Neuronal stem cell (in vitro differentiated cells): ENCODE measurements at regions not wholly inside any gene's neighbourhood (a gene's known extent, or its start where the extent isn't known, plus 50 kb on each side); places are given as distances from the start of the nearest gene placed in this dataset.

Experiments used
- DNase-seq: peaks from one replicate; pipeline ENCODE4 v3.0.0-alpha.2; 2013; ENCODE audit warnings: low spot score
- H2AFZ ChIP-seq: one replicate; pipeline ENCODE4 v1.6.1; 2013; ENCODE audit warnings: mild to moderate bottlenecking, low read length, inconsistent platforms
- H2AK5ac ChIP-seq: 2 replicates; pipeline ENCODE4 v1.6.1; 2013; ENCODE audit warnings: low read depth, mild to moderate bottlenecking, inconsistent platforms, low read length, moderate library complexity, mixed read lengths
- H2BK120ac ChIP-seq: 2 replicates; pipeline ENCODE4 v1.6.1; 2013; ENCODE audit warnings: low read depth, mild to moderate bottlenecking, inconsistent platforms, low read length, moderate library complexity, mixed read lengths
- H2BK12ac ChIP-seq: one replicate; pipeline ENCODE4 v1.6.1; 2013; ENCODE audit warnings: low read length, inconsistent platforms
- H2BK15ac ChIP-seq: 2 replicates; pipeline ENCODE4 v1.6.1; 2013; ENCODE audit warnings: mild to moderate bottlenecking, low read length, inconsistent platforms, mixed read lengths
- H2BK5ac ChIP-seq: one replicate; pipeline ENCODE4 v1.6.1; 2013; ENCODE audit warnings: inconsistent platforms, mild to moderate bottlenecking, low read length, moderate library complexity
- H3K14ac ChIP-seq: one replicate; pipeline ENCODE4 v1.6.1; 2013; ENCODE audit warnings: low read length, inconsistent platforms
- H3K18ac ChIP-seq: 2 replicates; pipeline ENCODE4 v1.6.1; 2013; ENCODE audit warnings: low read length, inconsistent platforms
- H3K23ac ChIP-seq: 2 replicates; pipeline ENCODE4 v1.6.1; 2013; ENCODE audit warnings: low read depth, mild to moderate bottlenecking, mixed read lengths, low read length, inconsistent platforms; ENCODE audit not compliant: poor library complexity
- H3K27ac ChIP-seq: replicated peaks from 3 replicates; pipeline ENCODE4 v1.5.1; 2013; ENCODE audit warnings: low read length, inconsistent platforms
- H3K27me3 ChIP-seq, 3 experiments: 2 replicates each; pipeline ENCODE4 v1.6.1; 2013; ENCODE audit warnings: low read length in 3 of 3, mild to moderate bottlenecking in 2 of 3, inconsistent platforms in 1 of 3, low read depth in 1 of 3, mixed read lengths in 1 of 3, moderate library complexity in 1 of 3; ENCODE audit not compliant: control insufficient read depth in 3 of 3, insufficient read depth in 3 of 3
- H3K36me3 ChIP-seq, 2 donors: replicated peaks in 1 of 2; 2 replicates each; pipeline ENCODE4 v1.6.1; 2013; ENCODE audit warnings: low read length in 2 of 2; ENCODE audit not compliant: control insufficient read depth in 2 of 2, insufficient read depth in 2 of 2
- H3K4ac ChIP-seq: 2 replicates; pipeline ENCODE4 v1.6.1; 2013; ENCODE audit warnings: inconsistent platforms, mild to moderate bottlenecking, low read length, moderate library complexity
- H3K4me1 ChIP-seq, 2 donors: 1 replicate in 1 of 2; 2 replicates in 1 of 2; pipeline ENCODE4 v1.6.1; 2013; ENCODE audit warnings: low read length in 2 of 2, low read depth in 1 of 2; ENCODE audit not compliant: control insufficient read depth in 2 of 2, insufficient read depth in 1 of 2
- H3K4me2 ChIP-seq: one replicate; pipeline ENCODE4 v1.6.1; 2013; ENCODE audit warnings: mild to moderate bottlenecking, low read length, inconsistent platforms; ENCODE audit not compliant: insufficient read depth, poor library complexity, severe bottlenecking
- H3K4me3 ChIP-seq, 2 donors: 2 replicates each; pipeline ENCODE4 v1.5.1; 2013; ENCODE audit warnings: low read length in 2 of 2, mild to moderate bottlenecking in 2 of 2, inconsistent platforms in 1 of 2, moderate library complexity in 1 of 2
- H3K79me1 ChIP-seq: one replicate; pipeline ENCODE4 v1.6.1; 2013; ENCODE audit warnings: low read depth, mild to moderate bottlenecking, inconsistent platforms, low read length, moderate library complexity
- H3K9ac ChIP-seq: one replicate; pipeline ENCODE4 v1.6.1; 2013; ENCODE audit warnings: mild to moderate bottlenecking, low read depth, low read length, inconsistent platforms; ENCODE audit not compliant: poor library complexity
- H3K9me3 ChIP-seq, 2 donors: replicated peaks in 1 of 2; 2 replicates each; pipeline versions ENCODE3 to v1.6.1; 2013; ENCODE audit warnings: low read length in 2 of 2, mild to moderate bottlenecking in 2 of 2, inconsistent platforms in 1 of 2, low read depth in 1 of 2, mixed read lengths in 1 of 2, moderate library complexity in 1 of 2; ENCODE audit not compliant: control insufficient read depth in 2 of 2, insufficient read depth in 1 of 2
- H4K8ac ChIP-seq: one replicate; pipeline ENCODE4 v1.6.1; 2013; ENCODE audit warnings: low read depth, mild to moderate bottlenecking, inconsistent platforms, low read length, moderate library complexity
- H4K91ac ChIP-seq: one replicate; pipeline ENCODE4 v1.6.1; 2013; ENCODE audit warnings: low read length, low read depth, mild to moderate bottlenecking, inconsistent platforms; ENCODE audit not compliant: poor library complexity
- WGBS, 2 donors: extraction: QIAGEN DNeasy Blood & Tissue Kit; methylation state at CpG; one replicate each; pipeline ENCODE4 v1.1.7; 2013; ENCODE audit warnings: missing lambda C conversion rate in 2 of 2, mixed read lengths in 1 of 2; ENCODE audit not compliant: insufficient read length in 2 of 2, insufficient replicate concordance in 1 of 2; ENCODE audit errors: extremely low coverage in 2 of 2; 5-methylcytosine and 5-hydroxymethylcytosine counted together

GRCh38 chr14:101232340-101233020 is 328.8 kb upstream of the DIO3 start:
- Histone ChIP-seq H2BK12ac (peak overlapping the region; percentile 51), H4K8ac (peak overlapping the region; percentile 1), H3K4me3 (peak overlapping the region in 1 of 2 donors; percentile 11), H3K4me1 (peaks cover 17 to 22% of the 10 kb centered on the region in 2 donors), H3K9me3 (no peaks in the 10 kb centered on the region), H3K79me1 (no peaks in the 10 kb centered on the region), H3K14ac (no peak overlapping the region), H2AK5ac (peak overlapping the region; percentile 9), H3K9ac (no peak overlapping the region), H3K4ac (no peak overlapping the region), H4K91ac (peak overlapping the region; percentile 39), H2BK15ac (peak overlapping the region; percentile 1), H2BK120ac (no peak overlapping the region), H3K23ac (no peak overlapping the region), H3K36me3 (no peaks in the 10 kb centered on the region), H3K4me2 (no peak overlapping the region), H3K27ac (no peak overlapping the region), H3K18ac (peak overlapping the region; percentile 76), H2AFZ (no peak overlapping the region), H3K27me3 (no peaks in the 10 kb centered on the region), H2BK5ac (no peak overlapping the region)
- no CpG with 5 or more reads among the region's 21 CpGs for WGBS, 2 donors
- DNase-seq = no peak

- Histone ChIP-seq H3K14ac (no peak overlapping the region), H3K4ac (no peak overlapping the region), H3K27ac (no peak overlapping the region), H2BK5ac (no peak overlapping the region), H2AFZ (peak overlapping the region; percentile 45), H3K4me3 (no peak overlapping the region), H4K91ac (no peak overlapping the region), H3K23ac (no peak overlapping the region), H3K9ac (no peak overlapping the region), H2BK15ac (peak overlapping the region; percentile 1), H3K27me3 (no peaks in the 10 kb centered on the region), H3K79me1 (no peaks in the 10 kb centered on the region), H2BK120ac (no peak overlapping the region), H3K18ac (peak overlapping the region; percentile 76), H3K4me1 (peaks cover 17 to 22% of the 10 kb centered on the region in 2 donors), H2AK5ac (peak overlapping the region; percentile 9), H3K9me3 (no peaks in the 10 kb centered on the region), H2BK12ac (peak overlapping the region; percentile 51), H3K4me2 (no peak overlapping the region), H3K36me3 (no peaks in the 10 kb centered on the region), H4K8ac (no peak overlapping the region)
- WGBS, 2 donors = no CpG with 5 or more reads among the region's 15 CpGs
- no peak for DNase-seq
Observed at GRCh38 chr14:101233021-101233366, 328.3 kb upstream of the DIO3 start.

GRCh38 chr14:101233391-101233790 is 327.9 kb upstream of the DIO3 start:
- H3K23ac ChIP-seq = no peak overlapping the region
- no peak overlapping the region for H4K91ac ChIP-seq
- peak overlapping the region; percentile 45 for H2AFZ ChIP-seq
- H3K79me1 ChIP-seq = no peaks in the 10 kb centered on the region
- peak overlapping the region; percentile 66 for H2BK12ac ChIP-seq
- no peak overlapping the region for H3K4me3 ChIP-seq
- no peaks in the 10 kb centered on the region for H3K36me3 ChIP-seq
- no peak for DNase-seq
- H2BK5ac ChIP-seq = peak overlapping the region; percentile 25
- H3K27me3 ChIP-seq = no peaks in the 10 kb centered on the region
- H3K9ac ChIP-seq = no peak overlapping the region
- no peak overlapping the region for H3K4me2 ChIP-seq
- peak overlapping the region; percentile 80 for H3K18ac ChIP-seq
- peaks cover 17 to 22% of the 10 kb centered on the region in 2 donors for H3K4me1 ChIP-seq
- peak overlapping the region; percentile 84 for H3K4ac ChIP-seq
- H4K8ac ChIP-seq = no peak overlapping the region
- peak overlapping the region; percentile 90 for H2BK15ac ChIP-seq
- H3K9me3 ChIP-seq = no peaks in the 10 kb centered on the region
- H2BK120ac ChIP-seq = no peak overlapping the region
- H3K27ac ChIP-seq = no peak overlapping the region
- H2AK5ac ChIP-seq = peak overlapping the region; percentile 12
- WGBS, 2 donors = no CpG with 5 or more reads among the region's 12 CpGs
- H3K14ac ChIP-seq = no peak overlapping the region

DNA sequence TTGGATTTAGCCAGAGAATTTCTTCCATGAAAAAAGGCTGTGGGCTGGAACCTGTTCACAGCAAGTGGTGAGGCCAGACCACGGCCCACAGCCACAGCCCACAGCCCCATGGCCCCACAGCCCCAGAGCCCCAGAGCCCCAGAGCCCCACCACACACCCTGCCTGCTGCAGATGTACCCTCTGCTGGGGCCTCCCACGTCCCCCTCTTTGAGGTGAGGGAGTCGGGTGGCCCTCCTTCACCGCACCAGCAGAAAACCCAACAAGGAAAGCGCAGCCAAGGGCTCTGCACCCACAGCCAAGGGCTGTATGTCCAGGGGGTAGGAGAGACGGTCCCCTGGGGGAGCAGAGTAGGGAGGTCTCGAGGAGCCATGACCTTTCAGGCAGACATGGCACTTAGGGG is 327.5 kb upstream of the DIO3 start:
- peak overlapping the region; percentile 93 for H3K4ac ChIP-seq
- peak overlapping the region; percentile 96 for H3K18ac ChIP-seq
- H3K4me2 ChIP-seq = no peak overlapping the region
- peak overlapping the region; percentile 12 for H2AK5ac ChIP-seq
- no peaks in the 10 kb centered on the region for H3K27me3 ChIP-seq
- no peak overlapping the region for H4K8ac ChIP-seq
- H3K4me1 ChIP-seq = peaks cover 17 to 22% of the 10 kb centered on the region in 2 donors
- no peaks in the 10 kb centered on the region for H3K9me3 ChIP-seq
- no peak overlapping the region for H3K4me3 ChIP-seq
- no CpG with 5 or more reads among the region's 7 CpGs for WGBS, 2 donors
- no peaks in the 10 kb centered on the region for H3K79me1 ChIP-seq
- no peaks in the 10 kb centered on the region for H3K36me3 ChIP-seq
- peak overlapping the region; percentile 45 for H2AFZ ChIP-seq
- peak overlapping the region; percentile 90 for H2BK15ac ChIP-seq
- DNase-seq = no peak
- H3K14ac ChIP-seq = no peak overlapping the region
- no peak overlapping the region for H3K9ac ChIP-seq
- H3K23ac ChIP-seq = no peak overlapping the region
- H2BK120ac ChIP-seq = no peak overlapping the region
- H2BK5ac ChIP-seq = peak overlapping the region; percentile 25
- peak overlapping the region; percentile 49 for H2BK12ac ChIP-seq
- H3K27ac ChIP-seq = no peak overlapping the region
- H4K91ac ChIP-seq = no peak overlapping the region
